ENCODE measurements at regions not wholly inside any gene's neighbourhood (a gene's known extent, or its start where the extent isn't known, plus 50 kb on each side); places are given as distances from the start of the nearest gene placed in this dataset.

- DNase-seq (ENCODE audit: low read depth) = no peak
Observed at GRCh38 chr3:177944228-177944661, 592.0 kb upstream of the KCNMB2 start.

GRCh38 chr3:177946048-177946447 lies 590.2 kb upstream of the KCNMB2 start:
- no peak for DNase-seq (ENCODE audit: low read depth)

GRCh38 chr3:177946497-177946896 lies 589.7 kb upstream of the KCNMB2 start:
- no peak for DNase-seq (ENCODE audit: low read depth)

- no peak for DNase-seq (ENCODE audit: low read depth)
Observed at GRCh38 chr3:177946936-177947335, 589.3 kb upstream of the KCNMB2 start.

GRCh38 chr3:177947901-177948300 lies 588.3 kb upstream of the KCNMB2 start:
- no peak for DNase-seq (ENCODE audit: low read depth)

- no peak for DNase-seq (ENCODE audit: low read depth)
Observed at GRCh38 chr3:177948716-177949425, 587.4 kb upstream of the KCNMB2 start.

GRCh38 chr3:177959188-177959587 lies 577.0 kb upstream of the KCNMB2 start:
- no peak for DNase-seq (ENCODE audit: low read depth)

- DNase-seq (ENCODE audit: low read depth) = no peak
Observed at GRCh38 chr3:177960014-177960413, 576.2 kb upstream of the KCNMB2 start.

- no peak for DNase-seq (ENCODE audit: low read depth)
Observed at GRCh38 chr3:177960722-177961121, 575.5 kb upstream of the KCNMB2 start.

GRCh38 chr3:177961784-177962183 lies 574.5 kb upstream of the KCNMB2 start:
- DNase-seq (ENCODE audit: low read depth) = no peak

GRCh38 chr3:177966493-177966892 lies 569.7 kb upstream of the KCNMB2 start:
- DNase-seq (ENCODE audit: low read depth) = no peak

GRCh38 chr3:177968891-177969290 lies 567.3 kb upstream of the KCNMB2 start:
- DNase-seq (ENCODE audit: low read depth) = no peak

- DNase-seq (ENCODE audit: low read depth) = no peak
Observed at GRCh38 chr3:177973241-177973840, 562.9 kb upstream of the KCNMB2 start.

- no peak for DNase-seq (ENCODE audit: low read depth)
Observed at GRCh38 chr3:177976241-177976640, 560.0 kb upstream of the KCNMB2 start.

GRCh38 chr3:177976866-177977265 lies 559.4 kb upstream of the KCNMB2 start:
- no peak for DNase-seq (ENCODE audit: low read depth)

GRCh38 chr3:177977381-177978158 lies 558.7 kb upstream of the KCNMB2 start:
- DNase-seq (ENCODE audit: low read depth) = no peak

- DNase-seq (ENCODE audit: low read depth) = no peak
Observed at GRCh38 chr3:177978946-177979345, 557.3 kb upstream of the KCNMB2 start.

- no peak for DNase-seq (ENCODE audit: low read depth)
Observed at GRCh38 chr3:177979703-177980102, 556.5 kb upstream of the KCNMB2 start.

GRCh38 chr3:177981576-177981975 lies 554.7 kb upstream of the KCNMB2 start:
- DNase-seq (ENCODE audit: low read depth) = no peak

- DNase-seq (ENCODE audit: low read depth) = no peak
Observed at GRCh38 chr3:177982034-177982433, 554.2 kb upstream of the KCNMB2 start.

- DNase-seq (ENCODE audit: low read depth) = no peak
Observed at GRCh38 chr3:177983320-177983719, 552.9 kb upstream of the KCNMB2 start.

- no peak for DNase-seq (ENCODE audit: low read depth)
Observed at GRCh38 chr3:177992993-177993970, 543.0 kb upstream of the KCNMB2 start.
